ENCODE measurements at regions not wholly inside any gene's neighbourhood (a gene's known extent, or its start where the extent isn't known, plus 50 kb on each side); places are given as distances from the start of the nearest gene placed in this dataset.

DNA sequence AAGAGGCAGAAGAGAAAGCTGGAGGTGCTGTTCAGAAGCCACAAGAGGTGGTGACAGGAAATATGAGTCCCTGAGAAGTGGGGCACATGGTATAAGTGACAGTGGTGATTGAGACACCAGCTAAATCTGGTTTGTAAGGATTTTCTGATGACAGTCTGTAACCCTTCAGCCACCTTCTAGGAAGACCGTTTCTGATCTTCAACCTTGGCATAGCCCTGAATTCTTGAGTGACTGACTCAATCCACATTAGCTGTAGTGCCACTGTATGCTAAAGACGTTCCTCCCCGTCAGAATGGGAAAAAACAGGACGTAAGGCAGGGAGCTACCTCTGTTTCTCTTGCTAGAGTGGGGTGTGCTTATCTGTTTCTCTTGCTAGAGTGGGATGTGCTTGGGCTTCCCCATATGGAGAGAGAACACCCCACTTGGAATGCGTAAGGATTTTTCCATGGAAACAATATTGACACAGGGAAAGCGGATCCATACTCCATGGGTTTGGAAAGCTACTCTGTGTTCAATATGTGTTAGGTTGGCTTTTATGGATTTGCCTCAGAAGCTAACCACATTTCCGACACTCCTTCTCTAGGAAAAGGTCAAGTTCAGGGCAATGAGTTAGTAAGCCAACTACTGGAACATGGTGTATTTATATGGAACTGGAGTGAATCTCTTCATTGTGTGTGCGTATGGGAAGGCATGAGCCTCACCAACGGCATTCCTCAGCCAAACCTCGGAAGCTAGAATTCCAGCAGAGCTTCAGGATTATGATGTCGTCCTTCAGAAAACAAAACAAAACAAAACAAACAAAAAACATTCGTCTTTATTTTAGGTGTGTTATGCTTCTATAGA, 948.8 kb upstream of the SLC10A2 start:
- peak; percentile 15 for ATAC-seq (ENCODE audit: low FRiP score)
- TF ChIP-seq, protein P1, sequence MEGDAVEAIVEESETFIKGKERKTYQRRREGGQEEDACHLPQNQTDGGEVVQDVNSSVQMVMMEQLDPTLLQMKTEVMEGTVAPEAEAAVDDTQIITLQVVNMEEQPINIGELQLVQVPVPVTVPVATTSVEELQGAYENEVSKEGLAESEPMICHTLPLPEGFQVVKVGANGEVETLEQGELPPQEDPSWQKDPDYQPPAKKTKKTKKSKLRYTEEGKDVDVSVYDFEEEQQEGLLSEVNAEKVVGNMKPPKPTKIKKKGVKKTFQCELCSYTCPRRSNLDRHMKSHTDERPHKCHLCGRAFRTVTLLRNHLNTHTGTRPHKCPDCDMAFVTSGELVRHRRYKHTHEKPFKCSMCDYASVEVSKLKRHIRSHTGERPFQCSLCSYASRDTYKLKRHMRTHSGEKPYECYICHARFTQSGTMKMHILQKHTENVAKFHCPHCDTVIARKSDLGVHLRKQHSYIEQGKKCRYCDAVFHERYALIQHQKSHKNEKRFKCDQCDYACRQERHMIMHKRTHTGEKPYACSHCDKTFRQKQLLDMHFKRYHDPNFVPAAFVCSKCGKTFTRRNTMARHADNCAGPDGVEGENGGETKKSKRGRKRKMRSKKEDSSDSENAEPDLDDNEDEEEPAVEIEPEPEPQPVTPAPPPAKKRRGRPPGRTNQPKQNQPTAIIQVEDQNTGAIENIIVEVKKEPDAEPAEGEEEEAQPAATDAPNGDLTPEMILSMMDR (IDR thresholded peaks at IDR 0.05), result no peak
- DNase-seq (ENCODE audit: low spot score), result no peak

DNA sequence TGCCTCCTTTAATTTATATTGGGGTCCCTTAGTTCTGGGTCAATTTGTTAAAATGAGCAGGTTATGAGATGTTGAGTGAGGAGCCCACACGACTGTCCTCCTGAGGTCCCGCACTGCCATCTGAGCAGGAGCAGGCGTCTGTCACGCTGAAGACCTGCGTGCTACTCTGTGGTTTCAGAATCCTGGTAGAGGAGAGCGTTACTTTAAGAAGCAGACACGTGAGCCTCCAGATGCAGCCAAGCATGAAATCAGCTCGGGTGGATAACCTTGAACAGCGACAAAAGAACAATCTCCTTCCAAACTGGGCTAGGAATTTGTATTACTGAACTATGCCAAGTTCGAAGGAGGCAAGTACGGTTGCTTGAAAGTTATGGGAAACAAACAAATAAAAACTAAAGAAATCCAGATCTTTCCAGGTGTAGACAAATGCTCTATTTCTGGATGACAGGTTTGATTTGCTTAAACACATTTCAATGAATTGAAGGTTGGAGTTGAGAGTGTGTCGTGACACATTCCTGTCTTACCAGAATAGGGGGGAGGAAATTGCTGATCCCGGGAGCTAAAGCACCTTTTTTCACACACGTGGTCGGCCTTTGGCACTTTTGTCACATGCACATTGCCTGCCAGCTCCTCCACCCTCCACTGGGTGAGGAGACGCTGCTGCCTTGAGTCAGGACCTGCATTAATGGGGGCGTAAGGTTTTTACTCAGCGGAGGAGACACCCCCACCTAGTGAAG, 945.5 kb upstream of the SLC10A2 start:
- ATAC-seq (ENCODE audit: low FRiP score) (no peak), DNase-seq (ENCODE audit: low spot score) (no peak)
- TF ChIP-seq, protein P1 (IDR thresholded peaks at IDR 0.05), result no peak

DNA sequence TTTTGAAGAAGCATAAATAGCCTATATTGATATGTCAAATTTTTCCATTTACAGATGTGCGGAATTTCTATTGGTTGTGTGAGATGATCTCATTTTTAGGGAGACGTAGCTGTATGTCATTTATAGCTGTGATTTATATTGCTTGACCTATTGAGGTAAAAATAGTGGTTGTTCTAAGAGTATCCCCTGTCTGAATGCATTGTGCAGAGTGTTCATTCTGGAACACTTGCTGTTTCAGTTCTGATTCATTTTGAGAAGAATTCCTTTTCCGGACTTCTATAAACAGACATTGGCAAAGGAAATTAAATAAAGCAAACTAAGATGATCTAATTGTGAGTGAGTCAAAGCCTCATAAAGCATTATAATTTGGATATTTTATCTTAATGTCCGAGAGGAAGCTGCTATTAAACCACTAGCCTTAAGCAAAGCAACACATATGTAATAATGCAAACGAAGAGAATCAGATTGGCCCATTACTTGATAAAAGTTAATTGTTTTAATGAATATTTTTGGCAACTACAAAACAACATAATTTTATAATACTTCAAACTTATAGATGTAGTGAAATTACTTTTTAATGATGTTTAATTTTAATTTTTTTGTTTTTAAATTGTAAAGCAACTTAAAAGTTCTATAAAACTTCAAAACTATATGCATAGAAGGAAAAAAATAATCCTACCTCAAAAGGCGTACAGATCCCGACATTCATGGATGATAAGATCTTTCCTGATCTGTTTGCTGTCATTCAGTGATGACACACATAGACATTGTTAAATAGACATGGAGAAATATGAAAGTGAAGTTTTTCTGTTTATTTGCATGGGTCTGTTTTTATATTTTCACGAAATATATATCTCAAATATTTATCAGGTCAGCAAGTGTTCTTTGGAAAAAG, 942.6 kb upstream of the SLC10A2 start:
- ATAC-seq (ENCODE audit: low FRiP score), result no peak

DNA sequence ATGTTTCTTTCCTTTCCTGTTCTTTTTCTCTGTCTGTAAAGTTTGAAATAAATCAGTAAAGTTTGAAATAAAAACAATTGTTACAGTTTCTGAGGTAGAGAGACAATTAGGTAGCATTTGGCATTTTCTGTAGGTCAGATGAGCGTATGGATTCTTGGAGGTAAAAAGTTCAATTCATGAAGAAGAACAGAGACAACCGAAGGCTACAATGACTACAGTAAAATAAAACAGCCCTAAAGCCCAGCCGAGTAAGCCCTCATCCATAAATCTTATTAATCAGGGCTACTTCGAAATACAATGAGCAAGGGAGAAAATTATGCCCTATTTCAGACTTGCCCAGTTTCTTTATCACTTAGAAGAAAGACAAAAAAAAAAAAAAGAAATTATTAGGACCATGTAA, 941.9 kb upstream of the SLC10A2 start:
- TF ChIP-seq, protein P1 (IDR thresholded peaks at IDR 0.05), result no peak
- no peak for DNase-seq (ENCODE audit: low spot score)
- no peak for ATAC-seq (ENCODE audit: low FRiP score)

More for the DNA sequence above, 942.6 kb upstream of the SLC10A2 start:
- no peak for DNase-seq (ENCODE audit: low spot score)
- TF ChIP-seq, protein P1 (IDR thresholded peaks at IDR 0.05), result no peak

DNA sequence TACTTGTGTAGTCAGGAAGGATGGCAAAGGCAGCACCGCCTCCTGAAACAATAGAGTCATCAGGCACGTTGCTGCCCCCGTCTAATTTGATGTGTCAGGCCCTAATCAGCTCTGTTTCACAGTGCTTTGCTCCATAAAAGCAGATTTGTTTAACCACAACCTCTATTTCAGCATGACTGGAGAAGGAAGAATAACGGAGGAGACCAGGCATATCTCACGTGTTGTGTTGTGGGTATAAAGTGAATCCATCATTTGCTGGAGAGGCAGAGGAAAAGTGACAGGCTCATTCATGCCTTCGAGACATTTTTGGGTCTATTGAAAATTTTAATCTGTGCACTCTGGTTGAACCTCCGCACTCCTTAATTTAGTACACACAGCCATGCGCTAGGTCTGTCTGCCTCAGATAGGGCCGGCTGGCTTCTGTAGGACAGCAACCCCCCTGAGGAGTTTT, 940.4 kb upstream of the SLC10A2 start:
- TF ChIP-seq, protein P1 (IDR thresholded peaks at IDR 0.05), result no peak
- ATAC-seq (ENCODE audit: low FRiP score), result no peak

DNA sequence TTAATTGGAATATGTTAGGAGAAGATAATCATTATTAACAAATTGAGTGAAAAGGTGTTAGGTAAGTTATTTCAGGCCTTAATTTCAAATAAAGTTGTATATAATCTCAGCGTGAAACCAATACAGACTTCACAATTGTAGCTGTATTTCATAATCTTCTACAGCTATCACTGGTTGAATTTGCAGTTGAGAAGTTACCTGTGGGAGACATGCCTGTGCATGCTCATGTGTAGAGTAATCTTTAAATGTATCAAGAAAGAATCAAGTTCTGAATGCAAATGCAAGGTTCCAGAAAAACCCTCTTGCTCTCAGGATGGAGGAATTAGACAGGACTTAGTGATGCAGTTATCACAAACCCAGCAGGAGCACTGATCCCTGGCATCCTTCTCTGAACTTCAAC, 938.4 kb upstream of the SLC10A2 start:
- ATAC-seq (ENCODE audit: low FRiP score) (no peak), DNase-seq (ENCODE audit: low spot score) (no peak)
- TF ChIP-seq, protein P1 (IDR thresholded peaks at IDR 0.05), result no peak

More for the DNA sequence above, 940.4 kb upstream of the SLC10A2 start:
- DNase-seq (ENCODE audit: low spot score), result no peak

Data from omental fat pad (tissue), 3 donors.